GM23338 (cell line): ENCODE measurements at regions not wholly inside any gene's neighbourhood (a gene's known extent, or its start where the extent isn't known, plus 50 kb on each side); places are given as distances from the start of the nearest gene placed in this dataset.

Source experiments
- ATAC-seq: fragments of 200-7000 bp; cut with Tn5 transposase; 3 replicates; pipeline ENCODE4 v1.9.1; 2020
- DNase-seq: peaks from one replicate; pipeline ENCODE4 v3.0.0-alpha.2; 2015; ENCODE audit warnings: low spot score
- H2AFZ ChIP-seq: fragments of 200-600 bp; sonication (generic); 2 replicates; pipeline ENCODE4 v1.8.0; 2016; ENCODE audit warnings: antibody characterized with exemption, mild to moderate bottlenecking, moderate library complexity
- H3F3A ChIP-seq: fragments of 200-600 bp; sonication (generic); replicated peaks from 2 replicates; pipeline ENCODE4 v1.8.0; 2017; ENCODE audit warnings: antibody characterized with exemption, mixed run types, low read depth
- H3K27ac ChIP-seq: fragments of 200-600 bp; sonication (generic); 2 replicates; pipeline ENCODE4 v1.6.1; 2016; ENCODE audit warnings: low read depth
- H3K27me3 ChIP-seq: fragments of 200-600 bp; sonication (generic); 2 replicates; pipeline ENCODE4 v1.8.0; 2016; ENCODE audit warnings: mild to moderate bottlenecking, mixed run types, moderate library complexity; ENCODE audit not compliant: insufficient read depth
- H3K36me3 ChIP-seq: fragments of 200-600 bp; sonication (generic); 2 replicates; pipeline ENCODE4 v1.8.0; 2016; ENCODE audit warnings: mild to moderate bottlenecking; ENCODE audit not compliant: insufficient read depth
- H3K4me1 ChIP-seq: fragments of 200-600 bp; sonication (generic); 2 replicates; pipeline ENCODE4 v1.8.0; 2016; ENCODE audit warnings: mild to moderate bottlenecking, moderate library complexity; ENCODE audit not compliant: insufficient read depth
- H3K4me2 ChIP-seq: fragments of 200-600 bp; sonication (generic); 2 replicates; pipeline ENCODE4 v1.7.1; 2017; ENCODE audit warnings: mixed run types
- H3K4me3 ChIP-seq: fragments of 200-600 bp; sonication (generic); 2 replicates; pipeline ENCODE4 v1.6.1; 2016; ENCODE audit warnings: mixed run types
- H3K79me2 ChIP-seq: fragments of 200-600 bp; sonication (generic); replicated peaks from 2 replicates; pipeline ENCODE4 v1.8.0; 2017; ENCODE audit warnings: mild to moderate bottlenecking; ENCODE audit not compliant: insufficient read depth
- H3K9me2 ChIP-seq: fragments of 200-600 bp; sonication (generic); 2 replicates; pipeline ENCODE4 v1.8.0; 2017; ENCODE audit not compliant: insufficient read depth
- H4K20me1 ChIP-seq: fragments of 200-600 bp; sonication (generic); replicated peaks from 2 replicates; pipeline ENCODE4 v1.8.0; 2017; ENCODE audit warnings: mild to moderate bottlenecking; ENCODE audit not compliant: insufficient read depth
- H3K27ac Mint-ChIP-seq: 2 replicates; pipeline ENCODE4 v1.8.0; 2020; ENCODE audit warnings: inconsistent platforms, mild to moderate bottlenecking, moderate library complexity, mixed read lengths
- H3K27me3 Mint-ChIP-seq: 3 replicates; pipeline ENCODE4 v1.8.0; 2022; ENCODE audit warnings: low read depth, mild to moderate bottlenecking, moderate library complexity, mixed read lengths, inconsistent platforms; ENCODE audit not compliant: insufficient read depth, poor library complexity
- H3K36me3 Mint-ChIP-seq: 3 replicates; pipeline ENCODE4 v1.8.0; 2021; ENCODE audit warnings: low read depth, mild to moderate bottlenecking, inconsistent platforms, moderate library complexity, mixed read lengths
- H3K4me1 Mint-ChIP-seq: 3 replicates; pipeline ENCODE4 v1.8.0; 2020; ENCODE audit warnings: mild to moderate bottlenecking, inconsistent platforms, mixed read lengths
- H3K4me3 Mint-ChIP-seq: 3 replicates; pipeline ENCODE4 v1.8.0; 2021; ENCODE audit warnings: moderate library complexity, mild to moderate bottlenecking, inconsistent platforms, mixed read lengths
- H3K9me3 Mint-ChIP-seq: 3 replicates; pipeline ENCODE4 v1.8.0; 2020; ENCODE audit warnings: moderate library complexity, mild to moderate bottlenecking, inconsistent platforms, mixed read lengths
- CREB1 ChIP-seq: fragments of 250-450 bp; sonication (Bioruptor Pico); IDR thresholded peaks from 2 replicates; pipeline ENCODE4 v1.5.0; 2020; ENCODE audit warnings: low read depth, mild to moderate bottlenecking, moderate library complexity
- EZH2 ChIP-seq: fragments of 200-600 bp; sonication (generic); IDR thresholded peaks from one replicate; pipeline ENCODE4 v1.8.0; 2017; ENCODE audit warnings: antibody characterized with exemption, mild to moderate bottlenecking, low read depth; ENCODE audit not compliant: unreplicated experiment
- EZH2phosphoT487 ChIP-seq: fragments of 200-600 bp; sonication (generic); IDR thresholded peaks from one replicate; pipeline ENCODE4 v1.8.1; 2018; ENCODE audit warnings: antibody characterized with exemption; ENCODE audit not compliant: unreplicated experiment
- JUNB ChIP-seq: IDR thresholded peaks from one replicate; pipeline ENCODE4 v1.6.1; 2016; ENCODE audit warnings: antibody characterized with exemption; ENCODE audit not compliant: unreplicated experiment
- NANOG ChIP-seq: IDR thresholded peaks from 2 replicates; pipeline ENCODE4 v1.6.1; 2016; ENCODE audit warnings: antibody characterized with exemption, borderline replicate concordance
- POLR2AphosphoS5 ChIP-seq: IDR thresholded peaks from 2 replicates; pipeline ENCODE4 v1.6.1; 2016; ENCODE audit warnings: antibody characterized with exemption, low read depth
- STAT1 ChIP-seq: IDR thresholded peaks from one replicate; pipeline ENCODE4 v1.6.1; 2016; ENCODE audit warnings: antibody characterized with exemption; ENCODE audit not compliant: unreplicated experiment
- ZNF114 ChIP-seq: fragments of 250-450 bp; sonication (Bioruptor Pico); IDR thresholded peaks from 2 replicates; pipeline ENCODE4 v1.5.0; 2020; ENCODE audit warnings: mild to moderate bottlenecking, moderate library complexity
- ZNF331 ChIP-seq: fragments of 250-450 bp; sonication (Bioruptor Pico); IDR thresholded peaks from 2 replicates; pipeline ENCODE4 v1.5.0; 2020; ENCODE audit warnings: low read depth, mild to moderate bottlenecking, moderate library complexity
- TF ChIP-seq, protein P1 (sequence below): IDR thresholded peaks from one replicate; pipeline ENCODE4 v1.6.1; 2018; ENCODE audit warnings: antibody characterized with exemption; ENCODE audit not compliant: unreplicated experiment
- TF ChIP-seq, protein P2 (sequence below): fragments of 250-450 bp; sonication (Bioruptor Pico); IDR thresholded peaks from 2 replicates; pipeline ENCODE4 v1.5.0; 2020; ENCODE audit warnings: mild to moderate bottlenecking, moderate library complexity
- TF ChIP-seq, protein P3 (sequence below), 2 experiments: fragments of 200-600 bp in 1 of 2; sonication (generic) in 1 of 2; conservative IDR thresholded peaks; 2 replicates each; pipeline versions ENCODE4 v1.5.1 to v1.6.1; 2016 to 2017; ENCODE audit warnings: antibody characterized with exemption in 2 of 2, low read depth in 2 of 2, mild to moderate bottlenecking in 2 of 2, moderate library complexity in 1 of 2
- TF ChIP-seq, protein P4 (sequence below): IDR thresholded peaks from 2 replicates; pipeline ENCODE4 v1.6.1; 2016; ENCODE audit warnings: antibody characterized with exemption

DNA sequence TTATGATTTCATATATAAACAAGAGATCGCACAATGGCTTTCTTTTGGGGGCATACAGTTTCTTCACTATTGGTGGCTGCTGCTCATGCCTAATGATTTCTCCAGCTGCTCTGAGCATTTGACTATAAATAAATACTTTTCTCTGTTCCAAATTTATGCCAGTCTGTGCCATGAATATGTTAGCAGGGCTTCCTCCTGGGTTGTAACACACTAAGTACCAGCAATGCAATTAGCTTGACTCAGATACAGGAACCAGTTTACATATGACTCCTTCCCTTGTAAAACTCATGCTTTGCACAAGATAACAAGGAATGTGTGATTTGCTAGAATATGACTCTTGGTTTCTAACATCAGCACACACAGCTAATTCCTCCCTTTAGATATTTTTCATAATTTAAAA is 1629.7 kb downstream of the NCAM2 start:
- Histone ChIP-seq H2AFZ (no peak overlapping the region), H4K20me1 (no peaks in the 10 kb centered on the region), H3K36me3 (no peaks in the 10 kb centered on the region), H3K4me1 (no peaks in the 10 kb centered on the region), H3K27me3 (no peaks in the 10 kb centered on the region), H3K9me2 (no peaks in the 10 kb centered on the region), H3F3A (no peaks in the 10 kb centered on the region), H3K79me2 (no peaks in the 10 kb centered on the region), H3K4me3 (no peak overlapping the region), H3K4me2 (no peak overlapping the region), H3K27ac (no peak overlapping the region)
- H3K27me3 Mint-ChIP-seq: no peaks in the 10 kb centered on the region
- TF ChIP-seq EZH2 (no peak), NANOG (no peak), ZNF331 (no peak), POLR2AphosphoS5 (no peak), ZNF114 (CRISPR knock-in tag) (no peak), JUNB (no peak), EZH2phosphoT487 (no peak), STAT1 (no peak), CREB1 (CRISPR knock-in tag) (no peak)
- TF ChIP-seq, protein P1, sequence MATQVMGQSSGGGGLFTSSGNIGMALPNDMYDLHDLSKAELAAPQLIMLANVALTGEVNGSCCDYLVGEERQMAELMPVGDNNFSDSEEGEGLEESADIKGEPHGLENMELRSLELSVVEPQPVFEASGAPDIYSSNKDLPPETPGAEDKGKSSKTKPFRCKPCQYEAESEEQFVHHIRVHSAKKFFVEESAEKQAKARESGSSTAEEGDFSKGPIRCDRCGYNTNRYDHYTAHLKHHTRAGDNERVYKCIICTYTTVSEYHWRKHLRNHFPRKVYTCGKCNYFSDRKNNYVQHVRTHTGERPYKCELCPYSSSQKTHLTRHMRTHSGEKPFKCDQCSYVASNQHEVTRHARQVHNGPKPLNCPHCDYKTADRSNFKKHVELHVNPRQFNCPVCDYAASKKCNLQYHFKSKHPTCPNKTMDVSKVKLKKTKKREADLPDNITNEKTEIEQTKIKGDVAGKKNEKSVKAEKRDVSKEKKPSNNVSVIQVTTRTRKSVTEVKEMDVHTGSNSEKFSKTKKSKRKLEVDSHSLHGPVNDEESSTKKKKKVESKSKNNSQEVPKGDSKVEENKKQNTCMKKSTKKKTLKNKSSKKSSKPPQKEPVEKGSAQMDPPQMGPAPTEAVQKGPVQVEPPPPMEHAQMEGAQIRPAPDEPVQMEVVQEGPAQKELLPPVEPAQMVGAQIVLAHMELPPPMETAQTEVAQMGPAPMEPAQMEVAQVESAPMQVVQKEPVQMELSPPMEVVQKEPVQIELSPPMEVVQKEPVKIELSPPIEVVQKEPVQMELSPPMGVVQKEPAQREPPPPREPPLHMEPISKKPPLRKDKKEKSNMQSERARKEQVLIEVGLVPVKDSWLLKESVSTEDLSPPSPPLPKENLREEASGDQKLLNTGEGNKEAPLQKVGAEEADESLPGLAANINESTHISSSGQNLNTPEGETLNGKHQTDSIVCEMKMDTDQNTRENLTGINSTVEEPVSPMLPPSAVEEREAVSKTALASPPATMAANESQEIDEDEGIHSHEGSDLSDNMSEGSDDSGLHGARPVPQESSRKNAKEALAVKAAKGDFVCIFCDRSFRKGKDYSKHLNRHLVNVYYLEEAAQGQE: no peak
- TF ChIP-seq, protein P2, sequence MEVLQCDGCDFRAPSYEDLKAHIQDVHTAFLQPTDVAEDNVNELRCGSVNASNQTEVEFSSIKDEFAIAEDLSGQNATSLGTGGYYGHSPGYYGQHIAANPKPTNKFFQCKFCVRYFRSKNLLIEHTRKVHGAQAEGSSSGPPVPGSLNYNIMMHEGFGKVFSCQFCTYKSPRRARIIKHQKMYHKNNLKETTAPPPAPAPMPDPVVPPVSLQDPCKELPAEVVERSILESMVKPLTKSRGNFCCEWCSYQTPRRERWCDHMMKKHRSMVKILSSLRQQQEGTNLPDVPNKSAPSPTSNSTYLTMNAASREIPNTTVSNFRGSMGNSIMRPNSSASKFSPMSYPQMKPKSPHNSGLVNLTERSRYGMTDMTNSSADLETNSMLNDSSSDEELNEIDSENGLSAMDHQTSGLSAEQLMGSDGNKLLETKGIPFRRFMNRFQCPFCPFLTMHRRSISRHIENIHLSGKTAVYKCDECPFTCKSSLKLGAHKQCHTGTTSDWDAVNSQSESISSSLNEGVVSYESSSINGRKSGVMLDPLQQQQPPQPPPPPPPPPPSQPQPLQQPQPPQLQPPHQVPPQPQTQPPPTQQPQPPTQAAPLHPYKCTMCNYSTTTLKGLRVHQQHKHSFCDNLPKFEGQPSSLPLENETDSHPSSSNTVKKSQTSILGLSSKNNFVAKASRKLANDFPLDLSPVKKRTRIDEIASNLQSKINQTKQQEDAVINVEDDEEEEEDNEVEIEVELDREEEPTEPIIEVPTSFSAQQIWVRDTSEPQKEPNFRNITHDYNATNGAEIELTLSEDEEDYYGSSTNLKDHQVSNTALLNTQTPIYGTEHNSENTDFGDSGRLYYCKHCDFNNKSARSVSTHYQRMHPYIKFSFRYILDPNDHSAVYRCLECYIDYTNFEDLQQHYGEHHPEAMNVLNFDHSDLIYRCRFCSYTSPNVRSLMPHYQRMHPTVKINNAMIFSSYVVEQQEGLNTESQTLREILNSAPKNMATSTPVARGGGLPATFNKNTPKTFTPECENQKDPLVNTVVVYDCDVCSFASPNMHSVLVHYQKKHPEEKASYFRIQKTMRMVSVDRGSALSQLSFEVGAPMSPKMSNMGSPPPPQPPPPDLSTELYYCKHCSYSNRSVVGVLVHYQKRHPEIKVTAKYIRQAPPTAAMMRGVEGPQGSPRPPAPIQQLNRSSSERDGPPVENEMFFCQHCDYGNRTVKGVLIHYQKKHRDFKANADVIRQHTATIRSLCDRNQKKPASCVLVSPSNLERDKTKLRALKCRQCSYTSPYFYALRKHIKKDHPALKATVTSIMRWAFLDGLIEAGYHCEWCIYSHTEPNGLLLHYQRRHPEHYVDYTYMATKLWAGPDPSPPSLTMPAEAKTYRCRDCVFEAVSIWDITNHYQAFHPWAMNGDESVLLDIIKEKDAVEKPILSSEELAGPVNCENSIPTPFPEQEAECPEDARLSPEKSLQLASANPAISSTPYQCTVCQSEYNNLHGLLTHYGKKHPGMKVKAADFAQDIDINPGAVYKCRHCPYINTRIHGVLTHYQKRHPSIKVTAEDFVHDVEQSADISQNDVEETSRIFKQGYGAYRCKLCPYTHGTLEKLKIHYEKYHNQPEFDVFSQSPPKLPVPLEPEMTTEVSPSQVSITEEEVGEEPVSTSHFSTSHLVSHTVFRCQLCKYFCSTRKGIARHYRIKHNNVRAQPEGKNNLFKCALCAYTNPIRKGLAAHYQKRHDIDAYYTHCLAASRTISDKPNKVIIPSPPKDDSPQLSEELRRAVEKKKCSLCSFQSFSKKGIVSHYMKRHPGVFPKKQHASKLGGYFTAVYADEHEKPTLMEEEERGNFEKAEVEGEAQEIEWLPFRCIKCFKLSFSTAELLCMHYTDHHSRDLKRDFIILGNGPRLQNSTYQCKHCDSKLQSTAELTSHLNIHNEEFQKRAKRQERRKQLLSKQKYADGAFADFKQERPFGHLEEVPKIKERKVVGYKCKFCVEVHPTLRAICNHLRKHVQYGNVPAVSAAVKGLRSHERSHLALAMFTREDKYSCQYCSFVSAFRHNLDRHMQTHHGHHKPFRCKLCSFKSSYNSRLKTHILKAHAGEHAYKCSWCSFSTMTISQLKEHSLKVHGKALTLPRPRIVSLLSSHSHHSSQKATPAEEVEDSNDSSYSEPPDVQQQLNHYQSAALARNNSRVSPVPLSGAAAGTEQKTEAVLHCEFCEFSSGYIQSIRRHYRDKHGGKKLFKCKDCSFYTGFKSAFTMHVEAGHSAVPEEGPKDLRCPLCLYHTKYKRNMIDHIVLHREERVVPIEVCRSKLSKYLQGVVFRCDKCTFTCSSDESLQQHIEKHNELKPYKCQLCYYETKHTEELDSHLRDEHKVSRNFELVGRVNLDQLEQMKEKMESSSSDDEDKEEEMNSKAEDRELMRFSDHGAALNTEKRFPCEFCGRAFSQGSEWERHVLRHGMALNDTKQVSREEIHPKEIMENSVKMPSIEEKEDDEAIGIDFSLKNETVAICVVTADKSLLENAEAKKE (CRISPR knock-in tag): no peak
- TF ChIP-seq, protein P3, sequence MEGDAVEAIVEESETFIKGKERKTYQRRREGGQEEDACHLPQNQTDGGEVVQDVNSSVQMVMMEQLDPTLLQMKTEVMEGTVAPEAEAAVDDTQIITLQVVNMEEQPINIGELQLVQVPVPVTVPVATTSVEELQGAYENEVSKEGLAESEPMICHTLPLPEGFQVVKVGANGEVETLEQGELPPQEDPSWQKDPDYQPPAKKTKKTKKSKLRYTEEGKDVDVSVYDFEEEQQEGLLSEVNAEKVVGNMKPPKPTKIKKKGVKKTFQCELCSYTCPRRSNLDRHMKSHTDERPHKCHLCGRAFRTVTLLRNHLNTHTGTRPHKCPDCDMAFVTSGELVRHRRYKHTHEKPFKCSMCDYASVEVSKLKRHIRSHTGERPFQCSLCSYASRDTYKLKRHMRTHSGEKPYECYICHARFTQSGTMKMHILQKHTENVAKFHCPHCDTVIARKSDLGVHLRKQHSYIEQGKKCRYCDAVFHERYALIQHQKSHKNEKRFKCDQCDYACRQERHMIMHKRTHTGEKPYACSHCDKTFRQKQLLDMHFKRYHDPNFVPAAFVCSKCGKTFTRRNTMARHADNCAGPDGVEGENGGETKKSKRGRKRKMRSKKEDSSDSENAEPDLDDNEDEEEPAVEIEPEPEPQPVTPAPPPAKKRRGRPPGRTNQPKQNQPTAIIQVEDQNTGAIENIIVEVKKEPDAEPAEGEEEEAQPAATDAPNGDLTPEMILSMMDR (conservative IDR thresholded peaks at IDR 0.05; ENCODE audit: low read depth in 2 of 2): no peak
- TF ChIP-seq, protein P4, sequence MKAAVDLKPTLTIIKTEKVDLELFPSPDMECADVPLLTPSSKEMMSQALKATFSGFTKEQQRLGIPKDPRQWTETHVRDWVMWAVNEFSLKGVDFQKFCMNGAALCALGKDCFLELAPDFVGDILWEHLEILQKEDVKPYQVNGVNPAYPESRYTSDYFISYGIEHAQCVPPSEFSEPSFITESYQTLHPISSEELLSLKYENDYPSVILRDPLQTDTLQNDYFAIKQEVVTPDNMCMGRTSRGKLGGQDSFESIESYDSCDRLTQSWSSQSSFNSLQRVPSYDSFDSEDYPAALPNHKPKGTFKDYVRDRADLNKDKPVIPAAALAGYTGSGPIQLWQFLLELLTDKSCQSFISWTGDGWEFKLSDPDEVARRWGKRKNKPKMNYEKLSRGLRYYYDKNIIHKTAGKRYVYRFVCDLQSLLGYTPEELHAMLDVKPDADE: no peak
- ATAC-seq (no peak), DNase-seq (no peak)
- H3K9me3 Mint-ChIP-seq: no peaks in the 10 kb centered on the region
- no peaks in the 10 kb centered on the region for H3K36me3 Mint-ChIP-seq
- no peak overlapping the region for H3K4me3 Mint-ChIP-seq
- no peaks in the 10 kb centered on the region for H3K4me1 Mint-ChIP-seq
- no peak overlapping the region for H3K27ac Mint-ChIP-seq
